ENCODE measurements at regions not wholly inside any gene's neighbourhood (a gene's known extent, or its start where the extent isn't known, plus 50 kb on each side); places are given as distances from the start of the nearest gene placed in this dataset.
"Not testable (repeated sequence)": the region's sequence is repeated elsewhere in the genome, so short reads cannot be mapped to it uniquely, and the experiment has no call there.

DNA sequence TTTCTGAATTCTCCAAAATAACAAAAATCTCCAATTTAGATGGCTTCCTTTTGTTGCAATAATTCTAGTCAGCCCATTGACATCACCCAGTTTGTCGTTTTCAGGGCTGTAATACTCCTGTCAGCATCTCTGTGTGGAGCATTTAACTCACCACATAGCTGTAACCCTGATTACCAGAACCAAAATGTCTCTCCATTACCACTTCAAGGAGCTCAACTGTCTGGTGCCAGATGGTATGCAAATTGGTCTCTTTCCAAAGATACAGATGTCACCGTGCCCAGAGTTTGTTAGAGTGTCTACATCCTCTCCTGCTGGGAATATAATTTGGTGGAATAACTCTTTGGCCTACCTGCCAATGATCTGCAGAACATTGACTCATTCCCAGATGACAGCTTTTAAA lies 350.3 kb upstream of the POT1 start:
- ChIA-PET CTCF (no interaction called here), POLR2A (no interaction called here)
- 94% methylated on average over 2 of the region's 2 CpGs for WGBS (ENCODE audit: insufficient coverage)

GRCh38 chr7:125278318-125278717 lies 348.7 kb upstream of the POT1 start:
- H3K36me3 ChIP-seq (ENCODE audit: control insufficient read depth in 4 of 4, insufficient read depth in 4 of 4, low read length in 3 of 4): no peaks in the 10 kb centered on the region
- H3K9me3 ChIP-seq (ENCODE audit: control extremely low read depth in 1 of 5, control insufficient read depth in 4 of 5, insufficient read depth in 2 of 5, low read depth in 1 of 5, low read length in 4 of 5): peaks cover 0 to 3% (median 0%) of the 10 kb centered on the region in 5 experiments
- no CpG with 5 or more reads among the region's 1 CpG for WGBS (ENCODE audit: insufficient coverage)
- H3K27ac ChIP-seq (ENCODE audit: insufficient read depth in 1 of 2, low read depth in 1 of 2, low read length in 2 of 2, poor library complexity in 1 of 2, severe bottlenecking in 2 of 2): no peak overlapping the region
- CTCF ChIA-PET: no interaction called here
- H3K4me1 ChIP-seq (ENCODE audit: control extremely low read depth in 1 of 4, control insufficient read depth in 4 of 4, insufficient read depth in 4 of 4, low read length in 3 of 4): no peaks in the 10 kb centered on the region
- no peak for DNase-seq
- H3K27me3 ChIP-seq (replicated peaks in 2 of 5; ENCODE audit: control insufficient read depth in 4 of 5, insufficient read depth in 5 of 5, low read length in 4 of 5): no peaks in the 10 kb centered on the region
- POLR2A ChIA-PET: no interaction called here
- H3K4me3 ChIP-seq (ENCODE audit: control insufficient read depth in 1 of 7, extremely low read depth in 1 of 7, insufficient read depth in 4 of 7, low read depth in 2 of 7, low read length in 6 of 7): no peak overlapping the region

More for the DNA sequence above, 350.3 kb upstream of the POT1 start:
- H3K27ac ChIP-seq (ENCODE audit: insufficient read depth in 1 of 2, low read depth in 1 of 2, low read length in 2 of 2, poor library complexity in 1 of 2, severe bottlenecking in 2 of 2): no peak overlapping the region
- peaks cover 0 to 3% (median 0%) of the 10 kb centered on the region in 5 experiments for H3K9me3 ChIP-seq (ENCODE audit: control extremely low read depth in 1 of 5, control insufficient read depth in 4 of 5, insufficient read depth in 2 of 5, low read depth in 1 of 5, low read length in 4 of 5)
- no peaks in the 10 kb centered on the region for H3K36me3 ChIP-seq (ENCODE audit: control insufficient read depth in 4 of 4, insufficient read depth in 4 of 4, low read length in 3 of 4)
- no peaks in the 10 kb centered on the region for H3K4me1 ChIP-seq (ENCODE audit: control extremely low read depth in 1 of 4, control insufficient read depth in 4 of 4, insufficient read depth in 4 of 4, low read length in 3 of 4)
- H3K4me3 ChIP-seq (ENCODE audit: control insufficient read depth in 1 of 7, extremely low read depth in 1 of 7, insufficient read depth in 4 of 7, low read depth in 2 of 7, low read length in 6 of 7): no peak overlapping the region
- no peak for DNase-seq
- H3K27me3 ChIP-seq (replicated peaks in 2 of 5; ENCODE audit: control insufficient read depth in 4 of 5, insufficient read depth in 5 of 5, low read length in 4 of 5): no peaks in the 10 kb centered on the region

- CTCF ChIA-PET: not testable (repeated sequence)
Measured at GRCh38 chr7:125274742-125275141, 345.1 kb upstream of the POT1 start.

DNA sequence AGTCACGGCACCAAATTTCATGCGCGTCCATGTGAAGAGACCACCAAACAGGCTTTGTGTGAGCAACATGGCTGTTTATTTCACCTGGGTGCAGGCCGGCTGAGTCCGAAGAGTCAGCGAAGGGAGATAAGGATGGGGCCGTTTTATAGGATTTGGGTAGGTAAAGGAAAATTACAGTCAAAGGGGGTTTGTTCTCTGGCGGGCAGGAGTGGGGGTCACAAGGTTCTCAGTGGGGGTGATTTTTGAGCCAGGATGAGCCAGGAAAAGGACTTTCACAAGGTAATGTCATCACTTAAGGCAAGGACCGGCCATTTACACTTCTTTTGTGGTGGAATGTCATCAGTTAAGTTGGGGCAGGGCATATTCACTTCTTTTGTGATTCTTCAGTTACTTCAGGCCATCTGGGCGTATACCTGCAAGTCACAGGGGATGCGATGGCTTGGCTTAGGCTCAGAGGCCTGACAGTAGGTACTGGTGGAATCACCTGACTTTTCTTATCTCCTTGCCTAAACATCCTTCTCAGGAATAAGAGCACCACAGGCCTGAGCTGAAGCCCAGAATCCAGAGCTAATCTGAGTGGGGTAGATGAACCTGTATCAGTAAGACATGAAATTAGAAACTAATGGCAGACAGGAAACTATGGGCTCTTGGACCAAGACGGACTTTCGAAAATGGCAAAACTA lies 334.7 kb upstream of the POT1 start:
- POLR2A ChIA-PET; H3K4me3 ChIP-seq (ENCODE audit: control insufficient read depth in 1 of 7, extremely low read depth in 1 of 7, insufficient read depth in 4 of 7, low read depth in 2 of 7, low read length in 6 of 7); DNase-seq; CTCF ChIA-PET; H3K36me3 ChIP-seq (ENCODE audit: control insufficient read depth in 4 of 4, insufficient read depth in 4 of 4, low read length in 3 of 4); H3K27me3 ChIP-seq (replicated peaks in 2 of 5; ENCODE audit: control insufficient read depth in 4 of 5, insufficient read depth in 5 of 5, low read length in 4 of 5); H3K27ac ChIP-seq (ENCODE audit: insufficient read depth in 1 of 2, low read depth in 1 of 2, low read length in 2 of 2, poor library complexity in 1 of 2, severe bottlenecking in 2 of 2); H3K9me3 ChIP-seq (ENCODE audit: control extremely low read depth in 1 of 5, control insufficient read depth in 4 of 5, insufficient read depth in 2 of 5, low read depth in 1 of 5, low read length in 4 of 5); H3K4me1 ChIP-seq (ENCODE audit: control extremely low read depth in 1 of 4, control insufficient read depth in 4 of 4, insufficient read depth in 4 of 4, low read length in 3 of 4): not testable (repeated sequence)
- WGBS (ENCODE audit: insufficient coverage): 99% methylated on average over 12 of the region's 13 CpGs

More at GRCh38 chr7:125274742-125275141, 345.1 kb upstream of the POT1 start:
- H3K4me3 ChIP-seq (ENCODE audit: control insufficient read depth in 1 of 7, extremely low read depth in 1 of 7, insufficient read depth in 4 of 7, low read depth in 2 of 7, low read length in 6 of 7); H3K9me3 ChIP-seq (ENCODE audit: control extremely low read depth in 1 of 5, control insufficient read depth in 4 of 5, insufficient read depth in 2 of 5, low read depth in 1 of 5, low read length in 4 of 5); H3K27me3 ChIP-seq (replicated peaks in 2 of 5; ENCODE audit: control insufficient read depth in 4 of 5, insufficient read depth in 5 of 5, low read length in 4 of 5); POLR2A ChIA-PET; H3K27ac ChIP-seq (ENCODE audit: insufficient read depth in 1 of 2, low read depth in 1 of 2, low read length in 2 of 2, poor library complexity in 1 of 2, severe bottlenecking in 2 of 2); H3K4me1 ChIP-seq (ENCODE audit: control extremely low read depth in 1 of 4, control insufficient read depth in 4 of 4, insufficient read depth in 4 of 4, low read length in 3 of 4); DNase-seq; H3K36me3 ChIP-seq (ENCODE audit: control insufficient read depth in 4 of 4, insufficient read depth in 4 of 4, low read length in 3 of 4): not testable (repeated sequence)
- 100% methylated on average over 3 of the region's 6 CpGs for WGBS (ENCODE audit: insufficient coverage)

DNA sequence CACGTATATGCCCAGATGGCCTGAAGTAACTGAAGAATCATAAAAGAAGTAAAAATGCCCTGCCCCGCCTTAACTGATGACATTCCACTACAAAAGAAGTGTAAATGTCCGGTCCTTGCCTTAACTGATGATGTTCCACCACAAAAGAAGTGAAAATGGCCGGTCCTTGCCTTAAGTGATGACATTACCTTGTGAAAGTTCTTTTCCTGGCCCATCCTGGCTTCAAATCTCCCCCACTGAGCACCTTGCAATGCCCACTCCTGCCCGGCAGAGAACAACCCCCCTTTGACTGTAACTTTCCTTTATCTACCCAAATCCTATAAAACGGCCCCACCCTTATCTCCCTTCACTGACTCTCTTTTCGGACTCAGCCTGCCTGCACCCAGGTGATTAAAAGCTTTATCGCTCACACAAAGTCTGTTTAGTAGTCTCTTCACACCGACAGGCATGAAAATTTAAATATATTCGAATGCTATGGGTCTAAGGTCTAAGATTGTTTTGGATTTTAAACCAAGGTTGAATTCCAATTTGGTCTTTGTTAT lies 329.3 kb upstream of the POT1 start:
- DNase-seq; H3K4me1 ChIP-seq (ENCODE audit: control extremely low read depth in 1 of 4, control insufficient read depth in 4 of 4, insufficient read depth in 4 of 4, low read length in 3 of 4); H3K27ac ChIP-seq (ENCODE audit: insufficient read depth in 1 of 2, low read depth in 1 of 2, low read length in 2 of 2, poor library complexity in 1 of 2, severe bottlenecking in 2 of 2); POLR2A ChIA-PET; H3K27me3 ChIP-seq (replicated peaks in 2 of 5; ENCODE audit: control insufficient read depth in 4 of 5, insufficient read depth in 5 of 5, low read length in 4 of 5); H3K4me3 ChIP-seq (ENCODE audit: control insufficient read depth in 1 of 7, extremely low read depth in 1 of 7, insufficient read depth in 4 of 7, low read depth in 2 of 7, low read length in 6 of 7); H3K36me3 ChIP-seq (ENCODE audit: control insufficient read depth in 4 of 4, insufficient read depth in 4 of 4, low read length in 3 of 4); H3K9me3 ChIP-seq (ENCODE audit: control extremely low read depth in 1 of 5, control insufficient read depth in 4 of 5, insufficient read depth in 2 of 5, low read depth in 1 of 5, low read length in 4 of 5): not testable (repeated sequence)
- 92% methylated on average over 9 of the region's 10 CpGs for WGBS (ENCODE audit: insufficient coverage)
- CTCF ChIA-PET: interaction anchor here (0.9 kb wide), 1 partner anchor 8 kb away, joined by 3 read pairs; no protein-coding TSS in a partner anchor

GRCh38 chr7:125257617-125258016 lies 328.0 kb upstream of the POT1 start:
- WGBS (ENCODE audit: insufficient coverage): 100% methylated on average over 2 of the region's 2 CpGs
- no peaks in the 10 kb centered on the region for H3K36me3 ChIP-seq (ENCODE audit: control insufficient read depth in 4 of 4, insufficient read depth in 4 of 4, low read length in 3 of 4)
- H3K9me3 ChIP-seq (ENCODE audit: control extremely low read depth in 1 of 5, control insufficient read depth in 4 of 5, insufficient read depth in 2 of 5, low read depth in 1 of 5, low read length in 4 of 5): no peaks in the 10 kb centered on the region
- CTCF ChIA-PET: interaction anchor here (0.9 kb wide), 1 partner anchor 9 kb away, joined by 3 read pairs; no protein-coding TSS in a partner anchor
- H3K27ac ChIP-seq (ENCODE audit: insufficient read depth in 1 of 2, low read depth in 1 of 2, low read length in 2 of 2, poor library complexity in 1 of 2, severe bottlenecking in 2 of 2): no peak overlapping the region
- H3K4me1 ChIP-seq (ENCODE audit: control extremely low read depth in 1 of 4, control insufficient read depth in 4 of 4, insufficient read depth in 4 of 4, low read length in 3 of 4): no peaks in the 10 kb centered on the region
- no peak overlapping the region for H3K4me3 ChIP-seq (ENCODE audit: control insufficient read depth in 1 of 7, extremely low read depth in 1 of 7, insufficient read depth in 4 of 7, low read depth in 2 of 7, low read length in 6 of 7)
- POLR2A ChIA-PET: no interaction called here
- DNase-seq: no peak
- no peaks in the 10 kb centered on the region for H3K27me3 ChIP-seq (replicated peaks in 2 of 5; ENCODE audit: control insufficient read depth in 4 of 5, insufficient read depth in 5 of 5, low read length in 4 of 5)

GRCh38 chr7:125256446-125256845 lies 326.8 kb upstream of the POT1 start:
- WGBS (ENCODE audit: insufficient coverage): no CpG with 5 or more reads among the region's 2 CpGs
- Histone ChIP-seq H3K36me3 (ENCODE audit: control insufficient read depth in 4 of 4, insufficient read depth in 4 of 4, low read length in 3 of 4) (no peaks in the 10 kb centered on the region), H3K27me3 (replicated peaks in 2 of 5; ENCODE audit: control insufficient read depth in 4 of 5, insufficient read depth in 5 of 5, low read length in 4 of 5) (no peaks in the 10 kb centered on the region), H3K4me1 (ENCODE audit: control extremely low read depth in 1 of 4, control insufficient read depth in 4 of 4, insufficient read depth in 4 of 4, low read length in 3 of 4) (no peaks in the 10 kb centered on the region), H3K27ac (ENCODE audit: insufficient read depth in 1 of 2, low read depth in 1 of 2, low read length in 2 of 2, poor library complexity in 1 of 2, severe bottlenecking in 2 of 2) (no peak overlapping the region), H3K4me3 (ENCODE audit: control insufficient read depth in 1 of 7, extremely low read depth in 1 of 7, insufficient read depth in 4 of 7, low read depth in 2 of 7, low read length in 6 of 7) (no peak overlapping the region), H3K9me3 (ENCODE audit: control extremely low read depth in 1 of 5, control insufficient read depth in 4 of 5, insufficient read depth in 2 of 5, low read depth in 1 of 5, low read length in 4 of 5) (no peaks in the 10 kb centered on the region)
- no peak for DNase-seq
- ChIA-PET CTCF (no interaction called here), POLR2A (no interaction called here)
